IPS-NIHi11 (cell line): ENCODE measurements at regions not wholly inside any gene's neighbourhood (a gene's known extent, or its start where the extent isn't known, plus 50 kb on each side); places are given as distances from the start of the nearest gene placed in this dataset.
"Not testable (repeated sequence)": the region's sequence is repeated elsewhere in the genome, so short reads cannot be mapped to it uniquely, and the experiment has no call there.

Source experiments
- DNase-seq: peaks from one replicate; pipeline ENCODE4 v3.0.0; 2012; ENCODE audit warnings: mixed read lengths, low spot score

DNA sequence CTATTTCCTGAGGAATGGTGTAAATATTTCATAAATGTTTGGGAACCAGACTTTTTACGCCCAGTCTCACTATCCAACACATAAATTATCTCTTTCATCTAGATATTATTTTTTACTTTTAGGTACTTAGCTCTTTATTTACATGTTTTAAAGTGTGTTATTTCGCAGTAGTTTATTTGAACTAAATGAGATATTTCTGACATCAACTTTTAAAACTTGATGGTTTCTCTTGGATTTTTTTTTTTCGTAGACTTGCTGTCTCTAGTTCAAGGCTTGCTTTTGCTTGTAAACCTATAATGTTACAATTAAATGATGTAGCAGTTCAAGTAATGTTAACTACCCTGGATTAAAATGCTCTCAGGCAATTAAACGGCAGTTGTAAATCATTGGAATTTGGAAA is 241.7 kb upstream of the PDE3A start:
- DNase-seq, result no peak

DNA sequence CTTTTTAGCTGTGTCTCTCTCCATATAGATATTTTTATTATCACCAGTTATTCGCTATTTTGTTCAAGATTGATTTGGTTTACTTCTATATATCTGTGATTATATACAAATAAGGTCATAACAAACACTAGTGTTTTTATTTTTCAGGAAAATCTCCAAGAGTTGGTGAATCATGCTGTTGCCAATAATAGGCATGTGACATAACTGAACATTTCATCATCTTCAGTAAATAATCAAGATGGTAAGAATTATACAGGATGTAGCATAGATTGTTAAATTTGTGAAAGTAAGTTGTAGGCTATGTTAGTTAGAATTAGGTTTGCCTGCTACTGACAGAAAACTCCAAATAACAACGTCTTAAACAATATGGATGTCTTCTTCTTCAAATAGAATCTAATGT is 240.9 kb upstream of the PDE3A start:
- DNase-seq, result no peak

DNA sequence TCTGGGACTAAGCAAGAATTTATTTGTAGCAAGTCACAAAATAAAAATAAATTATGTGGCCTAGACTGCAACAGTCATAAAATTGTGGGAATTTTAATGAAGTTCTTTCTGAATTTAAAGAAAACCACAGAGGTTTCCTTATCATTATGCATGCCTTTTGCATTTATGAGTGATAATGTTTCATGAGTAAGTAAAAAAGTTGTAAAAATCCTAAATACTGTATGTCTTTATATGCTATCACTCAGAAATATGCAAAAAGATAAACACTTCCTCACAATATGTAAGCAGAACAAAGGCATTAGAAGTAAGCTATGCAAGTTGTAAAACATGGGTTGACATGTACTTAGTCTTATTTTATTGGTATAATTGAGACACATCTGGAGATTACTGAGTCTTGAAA is 239.4 kb upstream of the PDE3A start:
- no peak for DNase-seq

DNA sequence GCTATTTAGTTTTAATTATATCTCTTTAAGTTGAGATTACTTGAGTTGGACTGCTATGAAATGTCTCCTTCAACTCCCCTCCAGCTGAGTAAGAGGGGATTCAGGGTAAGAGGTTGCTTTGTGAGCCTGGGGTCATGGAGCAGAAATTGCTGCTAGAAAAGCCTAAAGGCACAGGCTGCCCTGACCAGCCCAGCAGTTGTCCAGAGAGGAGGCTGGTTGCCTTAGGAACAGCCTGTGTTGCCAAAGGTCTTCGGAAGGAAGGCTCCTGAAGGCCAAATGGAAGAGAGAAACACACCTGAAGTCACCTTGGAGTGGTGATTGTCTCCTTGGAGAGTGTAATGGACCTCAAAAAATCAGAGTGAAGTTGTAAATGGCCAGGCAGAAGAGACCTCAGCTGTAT is 235.5 kb upstream of the PDE3A start:
- peak; percentile 14 for DNase-seq

DNA sequence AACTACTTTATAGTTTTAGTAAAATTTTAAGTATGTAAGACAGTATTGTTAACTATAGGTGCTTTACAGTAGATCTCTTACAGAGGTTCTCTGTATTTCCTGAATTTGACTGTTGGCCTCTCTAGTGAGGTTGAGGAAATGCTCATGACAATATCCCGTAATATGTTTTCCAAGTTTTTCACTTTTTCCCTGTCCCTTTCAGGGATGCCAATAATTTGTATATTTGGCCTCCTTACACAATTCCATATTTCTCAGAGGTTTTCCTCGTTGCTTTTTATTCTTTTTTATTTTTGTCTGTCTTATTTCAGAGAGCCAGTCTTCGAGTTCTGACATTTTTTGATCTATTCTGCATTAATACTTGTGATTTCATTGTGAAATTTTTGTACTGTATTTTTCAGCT is 233.7 kb upstream of the PDE3A start:
- no peak for DNase-seq

DNA sequence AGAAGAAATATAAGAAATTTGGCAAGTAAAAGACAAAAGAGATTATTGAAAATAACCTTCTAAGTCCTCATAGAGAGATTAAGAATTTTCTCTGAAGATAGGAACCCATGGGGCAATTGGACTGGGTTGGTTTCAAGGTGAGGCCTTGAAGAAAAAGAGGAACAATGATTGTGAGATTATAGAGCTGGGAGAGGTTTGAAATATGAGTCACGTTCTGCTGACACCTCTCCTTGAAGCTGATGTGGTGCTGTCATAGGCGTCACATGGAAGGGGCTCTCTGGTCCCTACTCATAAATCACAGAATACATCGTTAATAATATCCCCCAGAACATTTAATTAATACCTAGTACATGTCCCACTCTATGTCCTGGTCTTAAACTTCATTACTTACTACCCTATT is 227.6 kb upstream of the PDE3A start:
- no peak for DNase-seq

DNA sequence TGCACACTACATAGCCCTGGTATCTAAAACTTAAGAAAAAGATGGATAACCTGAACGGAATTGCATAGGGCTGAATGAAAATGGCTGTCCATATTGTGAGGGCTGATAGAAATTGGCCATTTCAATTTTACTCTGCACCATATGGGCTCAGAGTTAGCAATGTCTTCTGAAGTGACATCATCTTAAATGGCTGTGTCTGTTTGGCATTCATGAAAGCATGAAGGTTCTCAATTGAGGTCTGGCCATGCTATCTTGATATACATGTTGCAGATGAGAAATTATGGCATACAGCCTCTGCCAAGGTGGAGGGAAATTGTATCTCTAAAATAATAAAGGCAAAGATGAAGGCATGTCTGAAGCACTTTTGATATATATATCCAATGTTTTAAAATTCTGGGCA is 226.0 kb upstream of the PDE3A start:
- DNase-seq, result no peak

DNA sequence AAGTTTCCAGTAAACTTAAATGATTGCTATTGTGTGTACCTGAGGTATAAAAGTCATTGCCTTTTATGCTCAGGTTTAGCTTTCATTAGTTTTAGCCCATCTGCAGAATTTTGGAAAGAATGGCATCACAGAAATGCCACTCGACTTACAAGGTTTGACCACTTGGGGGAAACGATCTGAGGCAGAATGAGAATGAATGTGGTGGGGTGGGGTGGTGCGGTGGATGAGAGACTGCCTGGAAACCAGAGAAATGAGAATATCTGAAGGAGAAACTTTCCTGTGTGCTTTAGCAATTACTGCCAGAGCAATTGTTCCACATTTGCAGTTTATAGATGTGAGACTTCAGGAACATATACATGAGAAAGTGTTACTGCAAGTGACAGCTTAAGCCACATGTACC is 225.4 kb upstream of the PDE3A start:
- DNase-seq, result peak; percentile 43

DNA sequence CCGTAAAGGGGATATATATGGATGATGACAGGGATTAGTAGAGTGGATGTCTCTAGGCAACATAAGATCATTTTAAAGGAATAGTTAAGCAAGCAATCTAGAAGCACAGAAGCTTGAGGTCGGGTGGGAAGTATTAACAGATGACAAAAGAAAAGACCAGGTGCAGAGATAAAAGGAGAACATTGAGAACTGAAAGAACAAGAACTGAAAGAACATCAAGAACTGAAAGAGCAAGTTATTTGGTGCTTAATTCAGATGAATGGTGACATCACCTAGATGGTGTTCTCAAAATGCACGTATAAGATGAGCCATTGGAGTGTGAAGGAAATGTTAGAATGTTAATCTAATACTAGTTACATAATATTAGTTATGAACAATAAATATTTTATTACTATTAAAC is 224.0 kb upstream of the PDE3A start:
- no peak for DNase-seq

DNA sequence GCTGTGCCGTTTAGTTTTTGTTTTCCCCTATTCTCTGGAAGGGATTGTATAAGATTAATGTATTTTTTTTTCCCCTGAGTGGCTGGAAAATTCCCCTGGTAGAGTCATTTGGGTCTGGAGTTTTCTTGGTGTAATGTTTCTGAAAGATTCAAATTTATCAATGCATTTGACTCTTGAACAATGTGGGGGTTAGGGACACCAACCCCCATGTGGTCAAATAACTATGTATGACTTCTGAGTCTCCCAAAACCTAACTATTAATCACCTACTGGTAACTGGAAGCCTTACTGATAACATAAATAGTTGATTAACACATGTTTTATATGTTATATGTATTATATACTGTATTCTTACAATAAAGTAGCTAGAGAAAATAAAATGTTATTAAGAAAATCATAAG is 220.1 kb upstream of the PDE3A start:
- DNase-seq, result no peak

DNA sequence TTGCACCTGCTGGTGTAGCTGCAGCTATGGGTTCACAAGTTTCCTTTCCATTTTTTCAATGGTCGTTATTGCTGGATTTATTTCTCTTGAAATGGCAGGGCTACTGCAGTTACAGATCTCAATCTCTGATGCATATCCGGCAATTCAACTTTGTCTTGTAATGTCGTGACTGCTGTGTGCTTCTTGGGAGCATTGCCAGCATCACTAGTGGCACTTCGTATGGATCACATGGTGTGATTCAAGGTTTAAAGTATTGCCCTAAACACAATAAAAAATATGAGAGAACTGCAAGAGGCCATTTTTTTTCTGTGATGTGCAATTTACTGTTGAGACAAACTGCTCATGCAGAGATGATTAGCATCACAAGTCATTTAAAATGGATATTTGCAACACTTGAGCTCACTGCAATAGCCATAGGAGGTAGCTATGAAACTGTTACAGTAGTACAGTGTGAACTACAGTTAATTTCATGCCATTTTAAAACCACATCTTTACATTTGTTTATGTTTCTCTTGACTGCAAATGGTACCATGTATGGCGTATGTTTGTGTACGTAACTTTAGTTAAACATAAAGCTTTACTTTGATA is 217.4 kb upstream of the PDE3A start:
- peak; percentile 23 for DNase-seq

DNA sequence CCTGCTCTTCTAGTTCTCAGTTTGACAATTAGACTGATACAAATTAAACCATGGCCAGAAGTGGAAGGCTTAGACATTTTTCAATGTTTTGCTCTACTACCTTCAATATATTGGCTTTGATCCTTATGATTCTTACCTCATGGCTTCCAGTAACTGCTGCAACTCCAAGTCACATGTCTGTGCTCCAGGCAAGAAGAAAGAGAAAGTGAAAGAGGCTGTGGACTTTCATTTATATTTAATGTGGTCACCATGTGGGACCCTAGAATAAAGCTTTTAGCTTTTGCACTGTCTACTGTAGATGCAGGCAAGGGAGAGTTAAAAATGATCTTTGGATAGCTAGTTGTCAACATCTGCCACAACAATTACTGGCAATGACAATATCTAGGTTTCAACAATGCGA is 214.3 kb upstream of the PDE3A start:
- no peak for DNase-seq

DNA sequence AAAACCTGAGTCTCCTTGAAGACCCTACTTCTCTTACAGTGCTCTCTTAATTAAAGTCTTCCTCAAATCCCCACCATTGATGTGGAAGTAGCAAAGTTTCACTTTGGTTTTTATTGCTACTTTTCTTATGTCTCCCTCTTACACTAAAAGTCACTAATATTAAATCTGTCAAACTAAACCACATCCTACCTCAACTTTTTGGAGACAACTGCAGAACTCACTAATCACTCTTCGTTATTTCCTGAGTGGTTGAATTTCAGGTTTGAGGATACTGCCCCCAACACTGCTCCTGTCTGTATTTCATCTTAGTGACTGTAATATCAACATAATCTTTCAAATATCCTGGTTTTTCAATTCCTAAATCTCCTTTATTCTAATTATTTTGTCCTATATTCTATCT is 213.0 kb upstream of the PDE3A start:
- no peak for DNase-seq

DNA sequence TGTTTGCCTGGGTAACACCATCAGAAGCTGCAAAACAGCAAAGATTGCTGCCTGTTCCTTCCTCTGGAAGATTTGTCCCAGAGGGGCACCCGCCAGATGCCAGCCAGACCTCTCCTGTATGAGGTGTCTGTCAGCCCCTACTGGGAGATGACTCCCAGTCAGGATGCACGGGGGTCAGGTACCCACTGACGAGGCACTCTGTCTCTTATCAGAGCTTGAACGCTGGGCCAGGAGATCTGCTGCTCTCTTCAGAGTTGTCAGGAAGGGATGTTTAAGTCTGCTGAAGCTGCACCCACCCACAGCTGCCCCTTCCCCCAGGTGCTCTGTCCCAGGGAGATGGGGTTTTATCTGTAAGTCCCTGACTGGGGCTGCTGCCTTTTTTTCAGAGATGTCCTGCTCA is 207.4 kb upstream of the PDE3A start:
- DNase-seq, result not testable (repeated sequence)

DNA sequence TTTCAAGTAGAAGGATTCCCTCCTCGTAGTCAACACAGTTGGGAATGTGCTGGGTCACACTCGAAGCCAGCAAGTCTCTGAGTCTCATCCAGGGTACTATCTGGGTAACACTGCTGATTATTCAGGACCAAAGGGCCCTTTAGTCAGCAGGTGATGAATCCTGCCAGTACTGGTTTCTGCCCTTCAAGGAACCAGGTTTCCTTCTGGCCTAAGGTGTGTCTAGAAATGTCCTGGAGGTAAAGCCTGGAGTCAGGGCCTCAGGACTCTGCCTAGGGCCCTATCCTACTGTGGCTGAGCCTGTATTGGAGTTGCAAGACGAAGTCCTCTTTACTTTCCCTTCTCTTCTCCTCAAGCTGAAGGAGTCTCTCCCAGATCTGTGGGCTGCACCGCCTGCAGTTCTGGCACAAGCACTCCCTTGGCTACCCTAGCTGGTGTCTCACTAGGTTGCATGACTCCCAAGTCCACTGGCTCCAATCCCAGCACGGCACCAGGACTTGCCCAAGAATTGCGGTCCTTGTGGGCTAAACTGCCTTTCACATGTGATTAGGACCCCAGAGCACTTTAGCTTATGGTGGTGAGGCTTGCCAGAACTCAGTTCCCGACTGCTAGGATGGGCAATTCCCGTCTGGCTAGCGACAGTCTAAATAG is 193.7 kb upstream of the PDE3A start:
- no peak for DNase-seq

DNA sequence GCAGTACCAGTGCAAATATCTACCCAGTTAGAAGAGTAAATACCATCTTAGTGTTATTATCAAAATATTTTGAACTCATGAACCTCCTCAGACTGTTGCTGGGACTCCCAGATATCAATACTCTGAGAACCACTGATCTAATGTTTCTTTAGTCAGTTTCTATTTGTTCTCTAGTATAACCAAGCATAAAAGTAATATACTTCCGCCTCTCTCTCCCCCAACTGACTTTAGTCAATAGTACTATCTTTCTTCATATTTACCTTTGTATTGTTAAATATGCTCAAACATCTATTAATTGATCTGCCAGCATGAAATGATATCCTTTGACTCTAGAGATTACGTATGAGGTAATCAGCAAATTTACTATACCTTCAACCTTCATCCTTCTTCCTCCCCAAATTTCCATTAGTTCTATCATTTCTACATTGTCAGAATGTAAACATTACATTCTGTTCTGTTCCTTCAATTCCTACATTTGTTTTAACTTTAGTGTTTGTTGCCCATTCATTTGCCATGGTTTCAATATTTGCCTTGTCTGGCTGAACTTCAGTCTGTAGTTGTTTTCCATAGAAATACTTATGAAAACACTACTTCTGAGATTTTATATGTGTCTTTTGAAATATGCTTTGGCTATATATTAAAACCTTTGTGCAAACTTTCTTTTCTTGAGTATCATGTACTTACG is 192.5 kb upstream of the PDE3A start:
- no peak for DNase-seq

DNA sequence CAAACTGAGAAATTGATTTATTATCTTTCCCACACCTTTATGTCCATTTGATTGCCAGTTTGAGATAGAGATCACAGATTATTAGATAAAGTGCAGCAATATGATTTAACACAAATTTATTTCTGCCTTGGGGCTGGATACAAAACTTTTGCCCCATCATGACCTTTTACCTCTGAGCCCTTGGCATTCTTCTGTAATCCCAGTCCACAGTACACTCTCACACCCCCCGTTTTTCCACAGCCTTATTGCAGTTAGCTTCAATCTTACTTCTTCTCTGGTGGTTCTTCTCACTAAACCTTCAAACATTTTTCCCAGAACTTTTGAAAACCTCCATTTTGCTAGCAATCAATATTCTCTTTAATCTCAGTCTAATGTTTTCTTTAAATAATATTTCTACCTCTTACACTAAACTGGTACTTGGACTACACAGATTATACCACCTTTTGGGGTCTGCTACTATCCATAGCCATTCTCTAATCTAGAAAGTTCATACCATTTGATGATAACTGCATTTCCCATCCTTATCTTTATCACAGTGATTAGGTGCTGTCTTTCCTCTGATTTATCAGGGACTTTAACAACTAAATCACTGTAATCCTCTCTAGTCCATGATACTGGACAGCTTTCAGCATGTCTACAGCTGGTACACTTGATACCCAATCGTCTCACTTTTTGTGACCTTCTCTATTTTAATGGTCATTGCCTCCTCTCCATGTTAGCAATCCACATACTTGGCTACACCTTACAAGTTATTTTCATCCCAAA is 186.7 kb upstream of the PDE3A start:
- no peak for DNase-seq

DNA sequence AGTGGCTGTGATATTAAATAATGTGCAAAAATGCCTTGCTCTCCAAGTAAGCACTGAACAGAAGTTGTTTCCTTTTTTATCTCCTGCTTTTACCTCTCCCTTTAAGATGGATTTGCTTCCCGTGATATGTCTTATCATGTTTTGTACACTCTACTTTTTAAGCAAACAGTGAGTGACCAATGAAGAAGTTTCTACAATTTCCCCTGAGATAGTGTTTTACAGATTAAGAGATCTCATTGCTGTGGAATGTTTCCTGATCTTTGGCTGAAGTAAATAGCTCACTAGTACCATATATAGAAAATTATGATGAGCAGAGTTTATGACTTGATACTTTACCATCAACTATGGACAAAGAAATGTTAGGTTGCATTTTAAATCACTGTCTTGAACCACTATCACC is 184.8 kb upstream of the PDE3A start:
- no peak for DNase-seq

DNA sequence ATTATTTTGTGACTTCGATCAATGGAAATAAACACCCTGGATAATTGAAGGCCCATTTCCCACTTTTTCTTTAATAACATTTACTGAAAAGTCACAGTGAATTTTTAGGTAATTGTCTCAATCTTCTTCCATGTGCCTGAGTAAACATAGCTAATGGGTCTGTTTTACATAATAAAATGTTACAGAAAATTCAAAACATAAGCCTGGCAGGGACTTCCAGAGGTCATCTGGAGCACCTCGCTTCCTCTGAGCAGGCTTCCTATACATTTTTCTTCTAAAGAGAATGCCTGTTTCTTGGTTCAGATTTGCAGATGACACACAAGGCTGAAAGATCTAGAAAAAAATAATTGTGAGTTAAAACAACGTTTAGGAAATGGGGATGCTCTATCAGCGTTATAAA is 183.8 kb upstream of the PDE3A start:
- DNase-seq, result no peak

DNA sequence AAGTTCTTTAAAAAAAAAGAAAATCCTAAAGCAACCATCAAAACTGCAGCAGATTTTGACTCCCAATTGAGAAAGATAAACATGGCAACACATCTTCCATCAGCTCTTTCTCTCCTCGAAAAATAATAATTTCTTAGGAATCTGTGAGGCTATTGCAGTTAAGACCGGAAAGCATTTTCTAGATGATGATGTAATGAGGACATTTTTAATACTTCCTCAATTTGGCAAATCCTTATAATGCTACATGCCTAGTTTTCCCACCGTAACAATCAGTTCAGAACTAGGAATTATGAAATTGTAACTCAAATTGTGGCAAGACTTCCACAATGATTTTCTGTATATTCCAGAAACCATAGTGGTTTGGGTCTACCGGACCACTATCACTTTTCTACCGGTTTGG is 180.9 kb upstream of the PDE3A start:
- DNase-seq, result no peak

DNA sequence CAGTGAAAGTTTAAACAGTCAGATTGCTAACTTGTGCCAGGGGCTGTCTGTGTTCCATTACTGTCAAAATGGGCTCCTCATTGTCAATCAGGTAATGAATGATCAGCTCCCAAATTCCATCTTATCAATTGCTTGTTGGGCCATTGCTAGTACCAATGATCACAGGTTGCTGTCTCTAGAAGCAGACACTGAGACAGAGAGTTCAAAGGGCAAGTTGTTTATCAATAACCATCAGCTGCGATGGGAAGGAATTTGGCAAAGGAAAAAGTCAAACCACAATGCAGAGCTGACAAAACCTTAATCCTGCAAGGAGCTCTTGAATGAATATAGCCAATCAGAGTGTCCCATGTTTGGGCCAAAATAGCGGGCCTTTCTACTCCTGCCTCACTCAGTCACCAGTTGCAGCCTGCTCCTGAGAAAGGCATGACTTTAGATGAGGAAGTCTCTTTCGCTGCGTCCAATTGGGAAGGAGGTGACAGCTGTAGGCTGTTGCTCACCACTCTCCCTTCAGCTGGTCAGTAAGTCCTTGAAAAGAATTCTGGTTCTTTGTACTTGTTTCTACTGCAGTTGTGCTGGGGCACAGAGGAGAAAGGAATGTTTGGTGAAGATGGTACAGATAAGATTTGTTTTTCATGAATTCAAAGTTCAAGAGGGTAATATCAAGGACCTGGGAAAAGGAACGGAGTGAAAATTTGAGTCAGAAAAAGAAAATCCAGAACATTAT is 179.2 kb upstream of the PDE3A start:
- no peak for DNase-seq

DNA sequence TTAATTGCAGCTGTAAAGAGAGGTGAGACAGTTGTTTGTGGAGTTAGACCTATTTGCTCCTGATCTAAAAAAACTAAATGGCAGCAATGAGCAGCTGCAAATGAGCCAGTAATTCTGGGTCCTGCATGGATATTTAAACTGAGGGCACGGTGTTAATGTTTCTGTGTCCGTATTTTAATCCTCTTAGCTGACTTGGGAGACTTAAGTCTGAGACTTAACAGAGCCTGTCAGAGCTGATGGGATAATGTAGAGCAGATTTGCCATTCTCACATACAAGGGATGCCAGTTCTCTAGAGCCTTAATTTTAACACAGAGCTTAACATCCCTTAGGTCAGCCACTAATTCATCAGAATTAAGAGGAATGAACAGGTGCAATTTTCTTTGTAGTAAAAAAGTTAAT is 178.6 kb upstream of the PDE3A start:
- DNase-seq, result no peak
